ENCODE measurements at regions not wholly inside any gene's neighbourhood (a gene's known extent, or its start where the extent isn't known, plus 50 kb on each side); places are given as distances from the start of the nearest gene placed in this dataset.

DNA sequence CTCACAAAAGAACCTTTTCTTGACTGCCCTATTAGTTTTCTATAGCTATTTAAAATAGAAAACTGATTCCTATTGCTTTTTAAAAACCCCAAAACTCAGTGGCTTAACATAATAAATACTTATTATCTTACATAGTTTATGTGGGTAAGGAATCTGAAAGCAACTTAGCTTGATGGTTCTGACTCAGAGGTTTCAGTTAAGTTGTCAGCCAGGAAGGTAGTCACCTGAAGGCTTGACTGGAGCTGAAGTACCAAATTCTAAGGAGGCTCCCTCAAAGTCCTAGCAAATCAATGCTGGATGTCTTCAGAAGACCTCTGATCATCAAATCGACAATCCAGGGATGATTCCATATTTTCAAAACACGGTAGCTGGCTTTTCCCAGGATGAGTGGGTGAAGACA is 546.6 kb upstream of the CDH2 start:
- no peak overlapping the region for H3K4me3 ChIP-seq
- H3K4me1 ChIP-seq: no peaks in the 10 kb centered on the region
- no peak overlapping the region for H3K27ac Mint-ChIP-seq
- no peak for TF ChIP-seq CTCF (IDR thresholded peaks at IDR 0.05)
- no peak for TF ChIP-seq EZH2 (IDR thresholded peaks at IDR 0.05)
- TF ChIP-seq EZH2phosphoT487 (IDR thresholded peaks at IDR 0.05): no peak
- H3K79me2 ChIP-seq (ENCODE audit: low read depth): no peaks in the 10 kb centered on the region
- no peaks in the 10 kb centered on the region for H3K27me3 Mint-ChIP-seq (ENCODE audit: insufficient read depth, low read depth)
- H3K27me3 ChIP-seq: no peaks in the 10 kb centered on the region
- H3F3A ChIP-seq (ENCODE audit: low read depth): no peaks in the 10 kb centered on the region
- H3K36me3 Mint-ChIP-seq: no peaks in the 10 kb centered on the region
- peaks cover 3% of the 10 kb centered on the region for H3K9me3 Mint-ChIP-seq
- no peak for DNase-seq (ENCODE audit: low spot score)
- H3K4me3 Mint-ChIP-seq: no peak overlapping the region
- H3K9me3 ChIP-seq (ENCODE audit: low read depth): no peaks in the 10 kb centered on the region
- H2AFZ ChIP-seq (replicated peaks): no peak overlapping the region
- H3K9ac ChIP-seq: no peak overlapping the region
- peaks cover under 1% of the 10 kb centered on the region for H3K4me1 Mint-ChIP-seq
- no peaks in the 10 kb centered on the region for H3K36me3 ChIP-seq
- H3K27ac ChIP-seq: no peak overlapping the region
- H3K4me2 ChIP-seq: no peak overlapping the region
- no peaks in the 10 kb centered on the region for H4K20me1 ChIP-seq (ENCODE audit: low read depth)

GRCh38 chr18:28718696-28719095 is 541.8 kb upstream of the CDH2 start:
- Histone ChIP-seq H2AFZ (replicated peaks) (no peak overlapping the region), H3K4me1 (peaks cover 15% of the 10 kb centered on the region), H4K20me1 (ENCODE audit: low read depth) (no peaks in the 10 kb centered on the region), H3K9me3 (ENCODE audit: low read depth) (no peaks in the 10 kb centered on the region), H3K27me3 (no peaks in the 10 kb centered on the region), H3K9ac (no peak overlapping the region), H3K4me3 (no peak overlapping the region), H3K36me3 (no peaks in the 10 kb centered on the region), H3K27ac (no peak overlapping the region), H3F3A (ENCODE audit: low read depth) (no peaks in the 10 kb centered on the region), H3K79me2 (ENCODE audit: low read depth) (no peaks in the 10 kb centered on the region), H3K4me2 (no peak overlapping the region)
- no peak for DNase-seq (ENCODE audit: low spot score)
- H3K9me3 Mint-ChIP-seq: no peaks in the 10 kb centered on the region
- no peak overlapping the region for H3K4me3 Mint-ChIP-seq
- no peaks in the 10 kb centered on the region for H3K27me3 Mint-ChIP-seq (ENCODE audit: insufficient read depth, low read depth)
- no peaks in the 10 kb centered on the region for H3K36me3 Mint-ChIP-seq
- no peak for TF ChIP-seq CTCF (IDR thresholded peaks at IDR 0.05)
- TF ChIP-seq EZH2 (IDR thresholded peaks at IDR 0.05): no peak
- no peak for TF ChIP-seq EZH2phosphoT487 (IDR thresholded peaks at IDR 0.05)
- H3K4me1 Mint-ChIP-seq: peaks cover 9% of the 10 kb centered on the region
- H3K27ac Mint-ChIP-seq: no peak overlapping the region

- Histone ChIP-seq H3K4me3 (no peak overlapping the region), H2AFZ (replicated peaks) (no peak overlapping the region), H3K4me1 (peaks cover 18% of the 10 kb centered on the region), H3K27ac (no peak overlapping the region), H3F3A (ENCODE audit: low read depth) (no peaks in the 10 kb centered on the region), H3K79me2 (ENCODE audit: low read depth) (no peaks in the 10 kb centered on the region), H3K9ac (no peak overlapping the region), H3K9me3 (ENCODE audit: low read depth) (no peaks in the 10 kb centered on the region), H3K36me3 (no peaks in the 10 kb centered on the region), H4K20me1 (ENCODE audit: low read depth) (no peaks in the 10 kb centered on the region), H3K4me2 (no peak overlapping the region), H3K27me3 (no peaks in the 10 kb centered on the region)
- no peaks in the 10 kb centered on the region for H3K9me3 Mint-ChIP-seq
- no peak for DNase-seq (ENCODE audit: low spot score)
- no peak for TF ChIP-seq EZH2phosphoT487 (IDR thresholded peaks at IDR 0.05)
- no peak for TF ChIP-seq EZH2 (IDR thresholded peaks at IDR 0.05)
- no peak for TF ChIP-seq CTCF (IDR thresholded peaks at IDR 0.05)
- H3K27me3 Mint-ChIP-seq (ENCODE audit: insufficient read depth, low read depth): no peaks in the 10 kb centered on the region
- H3K4me3 Mint-ChIP-seq: no peak overlapping the region
- H3K36me3 Mint-ChIP-seq: no peaks in the 10 kb centered on the region
- peaks cover 12% of the 10 kb centered on the region for H3K4me1 Mint-ChIP-seq
- H3K27ac Mint-ChIP-seq: no peak overlapping the region
These were observed 539.4 kb upstream of the CDH2 start for GRCh38 chr18:28716338-28716737.

GRCh38 chr18:28715206-28715605 is 538.3 kb upstream of the CDH2 start:
- H3F3A ChIP-seq (ENCODE audit: low read depth): no peaks in the 10 kb centered on the region
- no peak overlapping the region for H3K27ac ChIP-seq
- H4K20me1 ChIP-seq (ENCODE audit: low read depth): no peaks in the 10 kb centered on the region
- no peak for TF ChIP-seq EZH2 (IDR thresholded peaks at IDR 0.05)
- no peak for TF ChIP-seq CTCF (IDR thresholded peaks at IDR 0.05)
- TF ChIP-seq EZH2phosphoT487 (IDR thresholded peaks at IDR 0.05): no peak
- H3K9me3 Mint-ChIP-seq: no peaks in the 10 kb centered on the region
- H3K27me3 Mint-ChIP-seq (ENCODE audit: insufficient read depth, low read depth): no peaks in the 10 kb centered on the region
- H3K4me1 ChIP-seq: peaks cover 18% of the 10 kb centered on the region
- no peak overlapping the region for H3K9ac ChIP-seq
- H3K79me2 ChIP-seq (ENCODE audit: low read depth): no peaks in the 10 kb centered on the region
- H3K4me1 Mint-ChIP-seq: peaks cover 12% of the 10 kb centered on the region
- H3K27ac Mint-ChIP-seq: no peak overlapping the region
- no peak overlapping the region for H2AFZ ChIP-seq (replicated peaks)
- H3K36me3 Mint-ChIP-seq: no peaks in the 10 kb centered on the region
- H3K4me2 ChIP-seq: no peak overlapping the region
- no peaks in the 10 kb centered on the region for H3K27me3 ChIP-seq
- DNase-seq (ENCODE audit: low spot score): no peak
- no peaks in the 10 kb centered on the region for H3K9me3 ChIP-seq (ENCODE audit: low read depth)
- no peak overlapping the region for H3K4me3 Mint-ChIP-seq
- no peaks in the 10 kb centered on the region for H3K36me3 ChIP-seq
- no peak overlapping the region for H3K4me3 ChIP-seq
